ENCODE measurements at regions not wholly inside any gene's neighbourhood (a gene's known extent, or its start where the extent isn't known, plus 50 kb on each side); places are given as distances from the start of the nearest gene placed in this dataset.

- TF ChIP-seq CTCF (IDR thresholded peaks at IDR 0.05), result no peak
- no peak for TF ChIP-seq POLR2A (IDR thresholded peaks at IDR 0.05)
Measured at GRCh38 chr18:56305583-56305982, 332.8 kb downstream of the TXNL1 start.
